ENCODE measurements at regions not wholly inside any gene's neighbourhood (a gene's known extent, or its start where the extent isn't known, plus 50 kb on each side); places are given as distances from the start of the nearest gene placed in this dataset.

DNA sequence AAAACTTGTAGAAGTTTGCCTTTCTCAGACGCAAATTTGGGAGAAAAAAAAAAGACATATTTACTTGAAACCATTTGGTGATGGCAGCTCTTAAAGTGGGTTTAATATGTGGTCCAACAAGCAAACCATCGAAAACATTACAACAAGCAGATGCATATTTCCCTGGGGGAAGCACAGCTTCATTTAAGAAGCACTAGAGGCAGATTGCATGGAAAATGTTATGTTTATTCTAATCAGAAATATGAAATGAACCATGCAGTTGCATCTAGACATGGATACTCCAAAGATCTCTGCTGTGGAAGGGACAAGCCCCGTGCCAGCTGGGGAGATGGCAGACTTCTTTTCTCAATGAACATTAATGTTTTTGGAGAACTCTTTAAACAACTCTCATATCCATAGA lies 57.4 kb upstream of the PARVA start:
- POLR2A ChIA-PET, result interaction anchor here (1.7 kb wide), 1 partner anchor 11 kb away, joined by 3 read pairs; no protein-coding TSS in a partner anchor

More for the DNA sequence above, 57.4 kb upstream of the PARVA start:
- no peak for FAIRE-seq
- H3K4me2 ChIP-seq (ENCODE audit: insufficient read depth, low read length), result no peak overlapping the region
- no peaks in the 10 kb centered on the region for H3K79me2 ChIP-seq (ENCODE audit: control insufficient read depth, insufficient read depth, low read length)
- no peaks in the 10 kb centered on the region for H3K4me1 ChIP-seq (replicated peaks in 1 of 2; ENCODE audit: control insufficient read depth in 2 of 2, insufficient read depth in 2 of 2, low read length in 2 of 2)
- no peak overlapping the region for H3K27ac ChIP-seq (ENCODE audit: extremely low read depth, low read depth, low read length)
- H3K9me1 ChIP-seq (ENCODE audit: control insufficient read depth, insufficient read depth, low read length), result no peaks in the 10 kb centered on the region
- no peaks in the 10 kb centered on the region for H3K27me3 ChIP-seq (ENCODE audit: control insufficient read depth in 2 of 2, insufficient read depth in 2 of 2, low read length in 2 of 2)
- no peak overlapping the region for H3K9ac ChIP-seq (ENCODE audit: insufficient read depth in 1 of 2, low read depth in 2 of 2, low read length in 2 of 2)
- intact Hi-C loops (cut with micrococcal nuclease) (no loop called here), in situ Hi-C loops (cut with MboI) (loop anchor here (10.0 kb wide), 1 partner anchor 585 kb away; no protein-coding TSS in a partner anchor)
- DNase-seq (ENCODE audit: extremely low read depth in 1 of 4, low spot score in 3 of 4), result no peak
- no peaks in the 10 kb centered on the region for H3K36me3 ChIP-seq (ENCODE audit: control insufficient read depth, insufficient read depth, low read length)
- H4K20me1 ChIP-seq (replicated peaks; ENCODE audit: control insufficient read depth, insufficient read depth, low read length), result no peaks in the 10 kb centered on the region
- peaks cover 3% of the 10 kb centered on the region; the same call in 1 of the 2 replicates for H3K9me3 ChIP-seq (replicated peaks; ENCODE audit: control insufficient read depth, insufficient read depth, low read depth, low read length)
- 5% methylated on average over 3 of the region's 3 CpGs for WGBS (ENCODE audit: insufficient coverage, low coverage, missing lambda C conversion rate)
- CTCF ChIA-PET (ENCODE audit: low intra/inter-chr PET ratio), result no interaction called here
- H3K4me3 ChIP-seq, result no peak overlapping the region
- H2AFZ ChIP-seq (ENCODE audit: low read depth, low read length), result no peak overlapping the region
- no peak for TF ChIP-seq SP2 (IDR thresholded peaks at IDR 0.05; ENCODE audit: extremely low read depth, low read depth, low read length, poor library complexity, severe bottlenecking)
- TF ChIP-seq ZNF24 (IDR thresholded peaks at IDR 0.05), result no peak
- TF ChIP-seq ZNF696 (CRISPR knock-in tag; conservative IDR thresholded peaks at IDR 0.05), result no peak
- no peak for TF ChIP-seq ZBED1 (IDR thresholded peaks at IDR 0.05)
- TF ChIP-seq ZBTB34 (CRISPR knock-in tag; IDR thresholded peaks at IDR 0.05), result no peak
- TF ChIP-seq MYBL2 (IDR thresholded peaks at IDR 0.05; ENCODE audit: low read depth), result no peak
- TF ChIP-seq MYBL2 (CRISPR knock-in tag; IDR thresholded peaks at IDR 0.05; ENCODE audit: borderline replicate concordance), result no peak
- TF ChIP-seq POLR2AphosphoS5 (IDR thresholded peaks at IDR 0.05; ENCODE audit: control insufficient read depth, insufficient read depth, low read depth, low read length), result no peak
- TF ChIP-seq, protein P1, sequence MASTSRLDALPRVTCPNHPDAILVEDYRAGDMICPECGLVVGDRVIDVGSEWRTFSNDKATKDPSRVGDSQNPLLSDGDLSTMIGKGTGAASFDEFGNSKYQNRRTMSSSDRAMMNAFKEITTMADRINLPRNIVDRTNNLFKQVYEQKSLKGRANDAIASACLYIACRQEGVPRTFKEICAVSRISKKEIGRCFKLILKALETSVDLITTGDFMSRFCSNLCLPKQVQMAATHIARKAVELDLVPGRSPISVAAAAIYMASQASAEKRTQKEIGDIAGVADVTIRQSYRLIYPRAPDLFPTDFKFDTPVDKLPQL (IDR thresholded peaks at IDR 0.05; ENCODE audit: extremely low read depth, insufficient read length), result no peak
- TF ChIP-seq CHCHD3 (CRISPR knock-in tag; IDR thresholded peaks at IDR 0.05), result no peak
- TF ChIP-seq ZC3H11A (IDR thresholded peaks at IDR 0.05; ENCODE audit: low read depth, low read length), result no peak
- no peak for ATAC-seq
- BruUV-seq (replicated peaks), result no TSS peak
